Osteoblast (primary cell): ENCODE measurements at regions not wholly inside any gene's neighbourhood (a gene's known extent, or its start where the extent isn't known, plus 50 kb on each side); places are given as distances from the start of the nearest gene placed in this dataset.

Experiments
- DNase-seq: peaks from one replicate; pipeline ENCODE4 v3.0.0; 2011; ENCODE audit warnings: low spot score, mixed read lengths; ENCODE audit not compliant: insufficient read length; ENCODE audit errors: missing footprints
- H2AFZ ChIP-seq: 2 replicates; pipeline ENCODE4 v1.6.0; 2011; ENCODE audit warnings: mild to moderate bottlenecking, low read length
- H3K27ac ChIP-seq: 2 replicates; pipeline ENCODE4 v1.5.1; 2011; ENCODE audit warnings: mild to moderate bottlenecking, low read depth, low read length, moderate library complexity
- H3K27me3 ChIP-seq: 2 replicates; pipeline ENCODE4 v1.6.0; 2012; ENCODE audit warnings: mild to moderate bottlenecking, control low read depth, inconsistent platforms, low read length, moderate library complexity; ENCODE audit not compliant: insufficient read depth
- H3K36me3 ChIP-seq: 2 replicates; pipeline ENCODE4 v1.5.1; 2011; ENCODE audit warnings: mild to moderate bottlenecking, low read length, control low read depth, moderate library complexity; ENCODE audit not compliant: insufficient read depth
- H3K4me1 ChIP-seq: 2 replicates; pipeline ENCODE4 v1.5.1; 2011; ENCODE audit warnings: mild to moderate bottlenecking, low read length, control low read depth, moderate library complexity; ENCODE audit not compliant: insufficient read depth
- H3K4me2 ChIP-seq: 2 replicates; pipeline ENCODE4 v1.6.0; 2011; ENCODE audit warnings: mild to moderate bottlenecking, low read length; ENCODE audit not compliant: insufficient read depth
- H3K4me3 ChIP-seq: fragments of 200-600 bp; sonication (generic); 3 replicates; pipeline ENCODE4 v1.5.1; 2012; ENCODE audit warnings: mild to moderate bottlenecking, low read length, inconsistent platforms; ENCODE audit not compliant: insufficient read depth
- H3K79me2 ChIP-seq: 2 replicates; pipeline ENCODE4 v1.6.0; 2012; ENCODE audit warnings: mild to moderate bottlenecking, low read length, control low read depth, inconsistent platforms; ENCODE audit not compliant: insufficient read depth
- H3K9me3 ChIP-seq: 2 replicates; pipeline ENCODE4 v1.5.1; 2011; ENCODE audit warnings: low read depth, low read length, control low read depth
- H4K20me1 ChIP-seq: 2 replicates; pipeline ENCODE4 v1.6.0; 2012; ENCODE audit warnings: mild to moderate bottlenecking, low read length, control low read depth; ENCODE audit not compliant: insufficient read depth
- CTCF ChIP-seq: IDR thresholded peaks from 2 replicates; pipeline ENCODE4 v1.5.1; 2011; ENCODE audit warnings: mild to moderate bottlenecking, low read depth, low read length, moderate library complexity; ENCODE audit errors: extremely low read depth

- Histone ChIP-seq H3K4me3 (no peak overlapping the region), H3K79me2 (no peaks in the 10 kb centered on the region), H3K4me2 (no peak overlapping the region), H4K20me1 (no peaks in the 10 kb centered on the region), H3K9me3 (peaks cover 2% of the 10 kb centered on the region), H3K36me3 (no peaks in the 10 kb centered on the region), H2AFZ (no peak overlapping the region), H3K27ac (no peak overlapping the region), H3K27me3 (no peaks in the 10 kb centered on the region), H3K4me1 (no peaks in the 10 kb centered on the region)
- no peak for TF ChIP-seq CTCF
- DNase-seq, result no peak
These were observed 281.8 kb downstream of the HAPSTR1 start for GRCh38 chr16:9372934-9373890.

- no peak for DNase-seq
- Histone ChIP-seq H3K9me3 (no peaks in the 10 kb centered on the region), H3K4me2 (no peak overlapping the region), H3K27ac (no peak overlapping the region), H3K4me3 (no peak overlapping the region), H3K4me1 (no peaks in the 10 kb centered on the region), H3K36me3 (no peaks in the 10 kb centered on the region), H2AFZ (no peak overlapping the region), H3K27me3 (no peaks in the 10 kb centered on the region), H4K20me1 (no peaks in the 10 kb centered on the region), H3K79me2 (no peaks in the 10 kb centered on the region)
- no peak for TF ChIP-seq CTCF
These were observed 282.6 kb downstream of the HAPSTR1 start for GRCh38 chr16:9374061-9374460.

- H3K36me3 ChIP-seq, result no peaks in the 10 kb centered on the region
- no peak overlapping the region for H2AFZ ChIP-seq
- H3K4me3 ChIP-seq, result no peak overlapping the region
- no peak overlapping the region for H3K27ac ChIP-seq
- no peaks in the 10 kb centered on the region for H4K20me1 ChIP-seq
- H3K79me2 ChIP-seq, result no peaks in the 10 kb centered on the region
- H3K4me1 ChIP-seq, result no peaks in the 10 kb centered on the region
- no peak for DNase-seq
- H3K27me3 ChIP-seq, result no peaks in the 10 kb centered on the region
- no peak overlapping the region for H3K4me2 ChIP-seq
- TF ChIP-seq CTCF, result no peak
- H3K9me3 ChIP-seq, result no peaks in the 10 kb centered on the region
These were observed 287.4 kb downstream of the HAPSTR1 start for GRCh38 chr16:9378876-9379275.

GRCh38 chr16:9380221-9380620, 288.8 kb downstream of the HAPSTR1 start:
- no peaks in the 10 kb centered on the region for H3K79me2 ChIP-seq
- no peak overlapping the region for H3K4me3 ChIP-seq
- no peaks in the 10 kb centered on the region for H4K20me1 ChIP-seq
- no peak overlapping the region for H3K4me2 ChIP-seq
- no peak for TF ChIP-seq CTCF
- no peaks in the 10 kb centered on the region for H3K9me3 ChIP-seq
- H3K4me1 ChIP-seq, result no peaks in the 10 kb centered on the region
- DNase-seq, result no peak
- no peak overlapping the region for H3K27ac ChIP-seq
- no peak overlapping the region for H2AFZ ChIP-seq
- no peaks in the 10 kb centered on the region for H3K36me3 ChIP-seq
- no peaks in the 10 kb centered on the region for H3K27me3 ChIP-seq
